Erythroblast (primary cell): ENCODE measurements at regions not wholly inside any gene's neighbourhood (a gene's known extent, or its start where the extent isn't known, plus 50 kb on each side); places are given as distances from the start of the nearest gene placed in this dataset.
"Not testable (repeated sequence)": the region's sequence is repeated elsewhere in the genome, so short reads cannot be mapped to it uniquely, and the experiment has no call there.

ENCODE experiments used
- DNase-seq, 2 experiments: peaks; one replicate each; lab custom pipeline; 2025; lab: John Stamatoyannopoulos, UW
- GATA1 ChIP-seq: IDR thresholded peaks from 2 replicates; pipeline ENCODE4 v1.6.1; 2011; ENCODE audit warnings: low read depth, mild to moderate bottlenecking, control low read depth, low read length, moderate library complexity
- POLR2A ChIP-seq: IDR thresholded peaks from 2 replicates; pipeline ENCODE4 v1.6.1; 2011; ENCODE audit warnings: mild to moderate bottlenecking, low read length

- TF ChIP-seq GATA1 (no peak), POLR2A (no peak)
Measured at GRCh38 chr4:170697045-170697444, 607.3 kb upstream of the AADAT start.

GRCh38 chr4:170691168-170691567, 601.4 kb upstream of the AADAT start:
- DNase-seq, result no peak
- TF ChIP-seq GATA1 (no peak), POLR2A (no peak)

More at GRCh38 chr4:170697045-170697444, 607.3 kb upstream of the AADAT start:
- DNase-seq, result no peak

GRCh38 chr4:170687751-170688150, 598.0 kb upstream of the AADAT start:
- TF ChIP-seq GATA1, result no peak
- no peak for TF ChIP-seq POLR2A
- DNase-seq, result no peak

- not testable (repeated sequence) for DNase-seq
Measured at GRCh38 chr4:170685701-170686100, 595.9 kb upstream of the AADAT start.

GRCh38 chr4:170682558-170683294, 593.0 kb upstream of the AADAT start:
- no peak for DNase-seq
- TF ChIP-seq POLR2A, result no peak
- TF ChIP-seq GATA1, result no peak

- DNase-seq, result not testable (repeated sequence)
Measured at GRCh38 chr4:170682087-170682486, 592.3 kb upstream of the AADAT start.

GRCh38 chr4:170675568-170676262, 586.0 kb upstream of the AADAT start:
- no peak for TF ChIP-seq GATA1
- no peak for DNase-seq

- TF ChIP-seq GATA1 (no peak), POLR2A (no peak)
- no peak for DNase-seq
Measured at GRCh38 chr4:170674176-170674575, 584.4 kb upstream of the AADAT start.

- TF ChIP-seq POLR2A, result no peak
- no peak for TF ChIP-seq GATA1
- no peak for DNase-seq
Measured at GRCh38 chr4:170672381-170672965, 582.7 kb upstream of the AADAT start.

- DNase-seq, result no peak
- TF ChIP-seq POLR2A (no peak), GATA1 (no peak)
Measured at GRCh38 chr4:170671171-170671570, 581.4 kb upstream of the AADAT start.

GRCh38 chr4:170667814-170668213, 578.1 kb upstream of the AADAT start:
- no peak for DNase-seq
- TF ChIP-seq GATA1, result no peak

- no peak for TF ChIP-seq GATA1
- no peak for TF ChIP-seq POLR2A
- no peak for DNase-seq
Measured at GRCh38 chr4:170666909-170667308, 577.2 kb upstream of the AADAT start.

GRCh38 chr4:170662250-170662649, 572.5 kb upstream of the AADAT start:
- no peak for TF ChIP-seq POLR2A
- TF ChIP-seq GATA1, result no peak

GRCh38 chr4:170657761-170658160, 568.0 kb upstream of the AADAT start:
- DNase-seq, result no peak
- TF ChIP-seq POLR2A (no peak), GATA1 (no peak)

More at GRCh38 chr4:170662250-170662649, 572.5 kb upstream of the AADAT start:
- no peak for DNase-seq

- TF ChIP-seq POLR2A (no peak), GATA1 (no peak)
Measured at GRCh38 chr4:170656506-170656905, 566.8 kb upstream of the AADAT start.

More at GRCh38 chr4:170656506-170656905, 566.8 kb upstream of the AADAT start:
- DNase-seq, result no peak
